GM12878 (cell line): ENCODE measurements at regions not wholly inside any gene's neighbourhood (a gene's known extent, or its start where the extent isn't known, plus 50 kb on each side); places are given as distances from the start of the nearest gene placed in this dataset.

Source experiments
- ATF2 ChIP-seq: IDR thresholded peaks from 2 replicates; pipeline ENCODE4 v1.6.1; 2012; ENCODE audit warnings: low read length, inconsistent platforms
- BACH1 ChIP-seq: fragments of 450-650 bp; IDR thresholded peaks from 2 replicates; pipeline ENCODE4 v1.6.1; 2017; ENCODE audit warnings: mild to moderate bottlenecking, borderline replicate concordance
- BHLHE40 ChIP-seq, 2 experiments: fragments of 450-650 bp in 1 of 2; IDR thresholded peaks; 2 replicates each; pipeline ENCODE4 v1.6.1; 2011 to 2017; ENCODE audit warnings: low read depth in 2 of 2, borderline replicate concordance in 1 of 2, improper control_type of control experiment in 1 of 2, low read length in 1 of 2, mild to moderate bottlenecking in 1 of 2
- CBX5 ChIP-seq: sonication (generic); IDR thresholded peaks from 2 replicates; pipeline ENCODE4 v1.6.1; 2016; ENCODE audit warnings: low read depth, moderate library complexity, mild to moderate bottlenecking, inconsistent platforms
- CUX1 ChIP-seq: IDR thresholded peaks from 2 replicates; pipeline ENCODE4 v1.6.1; 2012; ENCODE audit warnings: improper control_type of control experiment, low read depth, low read length; ENCODE audit not compliant: insufficient replicate concordance
- DPF2 ChIP-seq: fragments of 450-650 bp; IDR thresholded peaks from 2 replicates; pipeline ENCODE4 v1.6.1; 2017; ENCODE audit warnings: mild to moderate bottlenecking
- EED ChIP-seq: sonication (generic); IDR thresholded peaks from 2 replicates; pipeline ENCODE4 v1.6.1; 2016; ENCODE audit warnings: antibody characterized with exemption, low read depth
- HCFC1 ChIP-seq: fragments of 150-350 bp; IDR thresholded peaks from 2 replicates; pipeline ENCODE4 v1.6.1; 2014; ENCODE audit warnings: low read length
- IKZF1 ChIP-seq: fragments of 450-650 bp; conservative IDR thresholded peaks from 2 replicates; pipeline ENCODE4 v1.6.1; 2017; ENCODE audit warnings: antibody characterized with exemption, mild to moderate bottlenecking
- MEF2A ChIP-seq: IDR thresholded peaks from 2 replicates; pipeline ENCODE4 v1.6.1; 2011; ENCODE audit warnings: low read depth, mild to moderate bottlenecking, low read length, moderate library complexity; ENCODE audit not compliant: insufficient read depth
- MEF2B ChIP-seq: fragments of 450-650 bp; IDR thresholded peaks from 2 replicates; pipeline ENCODE4 v1.6.1; 2018; ENCODE audit warnings: mild to moderate bottlenecking, moderate library complexity; ENCODE audit not compliant: partially characterized antibody, poor library complexity, severe bottlenecking
- MTA3 ChIP-seq: IDR thresholded peaks from 2 replicates; pipeline ENCODE4 v1.6.1; 2012; ENCODE audit warnings: low read length, inconsistent platforms, borderline replicate concordance
- MYC ChIP-seq: IDR thresholded peaks from 2 replicates; pipeline ENCODE4 v1.6.1; 2011; ENCODE audit warnings: mild to moderate bottlenecking, low read length, moderate library complexity, inconsistent platforms; ENCODE audit not compliant: insufficient read depth, insufficient replicate concordance, insufficient read length, severe bottlenecking
- NFIC ChIP-seq: IDR thresholded peaks from 2 replicates; pipeline ENCODE4 v1.6.1; 2012; ENCODE audit warnings: low read depth, mild to moderate bottlenecking, inconsistent platforms, low read length, moderate library complexity
- RB1 ChIP-seq: fragments of 450-650 bp; formaldehyde crosslinking; IDR thresholded peaks from 2 replicates; pipeline ENCODE4 v1.6.1; 2017; ENCODE audit warnings: mild to moderate bottlenecking, borderline replicate concordance
- RBBP5 ChIP-seq: fragments of 200-600 bp; sonication (generic); conservative IDR thresholded peaks from 2 replicates; pipeline ENCODE4 v1.6.1; 2016
- RCOR1 ChIP-seq: conservative IDR thresholded peaks from 2 replicates; pipeline ENCODE4 v1.6.1; 2012; ENCODE audit warnings: low read depth, low read length, improper control_type of control experiment
- RUNX3 ChIP-seq: IDR thresholded peaks from 2 replicates; pipeline ENCODE4 v1.6.1; 2012; ENCODE audit warnings: low read length, inconsistent platforms
- SIX5 ChIP-seq: IDR thresholded peaks from 2 replicates; pipeline ENCODE4 v1.6.1; 2011; ENCODE audit warnings: mild to moderate bottlenecking, low read depth, low read length, moderate library complexity; ENCODE audit not compliant: severe bottlenecking
- SP1 ChIP-seq: IDR thresholded peaks from one replicate; pipeline ENCODE4 v1.6.1; 2011; ENCODE audit warnings: low read depth, low read length
- SUPT20H ChIP-seq: IDR thresholded peaks from 2 replicates; pipeline ENCODE4 v1.6.1; 2011; ENCODE audit warnings: low read depth, mild to moderate bottlenecking, low read length, moderate library complexity, borderline replicate concordance; ENCODE audit not compliant: control insufficient read depth
- TAF1 ChIP-seq: IDR thresholded peaks from 2 replicates; pipeline ENCODE4 v1.6.1; 2011; ENCODE audit warnings: mild to moderate bottlenecking, low read depth, low read length, borderline replicate concordance
- WRNIP1 ChIP-seq: IDR thresholded peaks from 2 replicates; pipeline ENCODE4 v1.6.1; 2011; ENCODE audit warnings: low read depth, low read length, improper control_type of control experiment, borderline replicate concordance
- ZNF24 ChIP-seq: fragments of 450-650 bp; IDR thresholded peaks from 2 replicates; pipeline ENCODE4 v1.6.1; 2017; ENCODE audit warnings: antibody characterized with exemption, mild to moderate bottlenecking

DNA sequence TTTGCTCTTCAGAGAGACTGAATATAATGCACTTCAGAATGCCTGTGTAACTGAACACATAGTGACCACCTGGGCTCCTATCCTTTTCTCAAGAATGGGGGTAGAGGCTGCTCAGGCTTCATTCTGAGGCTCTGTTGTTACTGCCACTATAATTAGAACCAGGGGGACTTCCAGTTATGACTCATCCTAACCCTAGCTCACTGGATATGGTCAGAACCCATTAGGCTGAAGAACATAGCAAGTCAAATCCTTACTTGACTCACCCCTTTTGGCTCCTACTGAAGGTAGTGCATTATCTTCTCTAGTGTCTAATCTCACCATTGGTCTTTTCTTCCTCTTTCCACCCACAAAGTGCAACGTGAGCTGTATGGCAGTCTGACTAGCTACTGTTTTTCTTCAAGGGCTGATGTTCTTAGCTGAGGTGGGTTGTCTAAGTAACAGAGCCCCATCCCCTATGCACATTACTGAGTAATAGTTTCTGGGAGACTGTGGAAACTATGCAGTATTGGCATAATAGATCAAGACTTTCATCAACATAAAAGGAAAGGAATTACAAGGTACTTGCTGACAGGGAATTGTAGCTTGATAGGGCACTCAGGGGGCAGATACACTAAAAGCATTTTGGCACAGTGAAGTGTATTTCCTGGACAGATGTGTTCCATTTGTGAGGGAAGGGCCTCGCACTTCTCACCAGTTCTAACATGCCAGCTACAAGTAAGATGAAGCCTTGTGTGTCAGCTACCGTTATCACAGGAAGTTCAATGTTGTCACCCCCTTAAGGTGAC lies 431.0 kb upstream of the MEF2C start (continued):
- TF ChIP-seq ATF2 (peak; percentile 99), RBBP5 (no peak), RUNX3 (peak; percentile 97), SIX5 (peak; percentile 12), IKZF1 (peak; percentile 93), CBX5 (peak; percentile 95), WRNIP1 (no peak; the same call in 1 of the 2 replicates), RCOR1 (no peak), SUPT20H (no peak), NFIC (peak; percentile 100), RB1 (no peak; the same call in 1 of the 2 replicates), ZNF24 (peak; percentile 79), MTA3 (peak; percentile 94; the same call in 1 of the 2 replicates), BHLHE40 (IDR thresholded peaks at IDR 0.05; ENCODE audit: borderline replicate concordance in 1 of 2, low read depth in 2 of 2, low read length in 1 of 2) (peak in 1 of 2 experiments; percentile 81; a peak in 3 of 4 replicates), BACH1 (peak; percentile 91; the same call in 1 of the 2 replicates), MYC (no peak), SP1 (peak; percentile 79), DPF2 (peak; percentile 99), MEF2A (peak; percentile 100), EED (peak; percentile 97), CUX1 (no peak), TAF1 (peak; percentile 25), MEF2B (peak; percentile 96), HCFC1 (no peak)
